ENCODE measurements at regions not wholly inside any gene's neighbourhood (a gene's known extent, or its start where the extent isn't known, plus 50 kb on each side); places are given as distances from the start of the nearest gene placed in this dataset.

DNA sequence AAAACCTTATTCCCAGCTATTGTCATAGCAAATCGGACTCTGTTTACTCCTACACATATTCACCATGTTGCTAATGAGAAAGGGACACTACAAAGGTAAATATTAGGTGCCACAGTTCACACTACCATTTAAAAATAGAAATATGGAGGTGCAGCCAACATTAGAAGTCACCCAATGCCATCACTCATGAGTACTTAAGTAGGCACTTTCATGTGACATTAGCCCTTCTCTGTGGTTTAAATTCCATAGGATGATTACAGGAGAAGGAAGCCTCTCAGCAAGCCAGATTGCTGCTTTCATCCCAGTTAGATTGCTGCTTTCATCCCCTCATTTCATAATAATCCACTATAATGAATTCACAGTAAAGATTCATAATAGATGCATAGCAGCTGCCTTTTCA, 376.8 kb upstream of the ALCAM start:
- no peaks in the 10 kb centered on the region for H3K4me1 ChIP-seq (ENCODE audit: control insufficient read depth, insufficient read depth, low read length)
- no peaks in the 10 kb centered on the region for H3K27me3 ChIP-seq (ENCODE audit: control insufficient read depth, insufficient read depth, low read length)
- no peaks in the 10 kb centered on the region for H3K9me3 ChIP-seq (ENCODE audit: control insufficient read depth, insufficient read depth, low read depth, low read length)
- ChIA-PET CTCF (no interaction called here), POLR2A (no interaction called here)
- no TSS peak for BruUV-seq (replicated peaks)
- TF ChIP-seq POLR2AphosphoS5 (IDR thresholded peaks at IDR 0.05; ENCODE audit: low read depth, low read length) (no peak), TCF7L2 (IDR thresholded peaks at IDR 0.05; ENCODE audit: low read depth, low read length) (no peak), SIN3A (IDR thresholded peaks at IDR 0.05; ENCODE audit: borderline replicate concordance, insufficient read depth, low read depth, low read length) (no peak)
- TF ChIP-seq, protein P1, sequence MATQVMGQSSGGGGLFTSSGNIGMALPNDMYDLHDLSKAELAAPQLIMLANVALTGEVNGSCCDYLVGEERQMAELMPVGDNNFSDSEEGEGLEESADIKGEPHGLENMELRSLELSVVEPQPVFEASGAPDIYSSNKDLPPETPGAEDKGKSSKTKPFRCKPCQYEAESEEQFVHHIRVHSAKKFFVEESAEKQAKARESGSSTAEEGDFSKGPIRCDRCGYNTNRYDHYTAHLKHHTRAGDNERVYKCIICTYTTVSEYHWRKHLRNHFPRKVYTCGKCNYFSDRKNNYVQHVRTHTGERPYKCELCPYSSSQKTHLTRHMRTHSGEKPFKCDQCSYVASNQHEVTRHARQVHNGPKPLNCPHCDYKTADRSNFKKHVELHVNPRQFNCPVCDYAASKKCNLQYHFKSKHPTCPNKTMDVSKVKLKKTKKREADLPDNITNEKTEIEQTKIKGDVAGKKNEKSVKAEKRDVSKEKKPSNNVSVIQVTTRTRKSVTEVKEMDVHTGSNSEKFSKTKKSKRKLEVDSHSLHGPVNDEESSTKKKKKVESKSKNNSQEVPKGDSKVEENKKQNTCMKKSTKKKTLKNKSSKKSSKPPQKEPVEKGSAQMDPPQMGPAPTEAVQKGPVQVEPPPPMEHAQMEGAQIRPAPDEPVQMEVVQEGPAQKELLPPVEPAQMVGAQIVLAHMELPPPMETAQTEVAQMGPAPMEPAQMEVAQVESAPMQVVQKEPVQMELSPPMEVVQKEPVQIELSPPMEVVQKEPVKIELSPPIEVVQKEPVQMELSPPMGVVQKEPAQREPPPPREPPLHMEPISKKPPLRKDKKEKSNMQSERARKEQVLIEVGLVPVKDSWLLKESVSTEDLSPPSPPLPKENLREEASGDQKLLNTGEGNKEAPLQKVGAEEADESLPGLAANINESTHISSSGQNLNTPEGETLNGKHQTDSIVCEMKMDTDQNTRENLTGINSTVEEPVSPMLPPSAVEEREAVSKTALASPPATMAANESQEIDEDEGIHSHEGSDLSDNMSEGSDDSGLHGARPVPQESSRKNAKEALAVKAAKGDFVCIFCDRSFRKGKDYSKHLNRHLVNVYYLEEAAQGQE (IDR thresholded peaks at IDR 0.05; ENCODE audit: insufficient read depth in 1 of 2, low read depth in 2 of 2, low read length in 1 of 2) = no peak
- TF ChIP-seq, protein P2, sequence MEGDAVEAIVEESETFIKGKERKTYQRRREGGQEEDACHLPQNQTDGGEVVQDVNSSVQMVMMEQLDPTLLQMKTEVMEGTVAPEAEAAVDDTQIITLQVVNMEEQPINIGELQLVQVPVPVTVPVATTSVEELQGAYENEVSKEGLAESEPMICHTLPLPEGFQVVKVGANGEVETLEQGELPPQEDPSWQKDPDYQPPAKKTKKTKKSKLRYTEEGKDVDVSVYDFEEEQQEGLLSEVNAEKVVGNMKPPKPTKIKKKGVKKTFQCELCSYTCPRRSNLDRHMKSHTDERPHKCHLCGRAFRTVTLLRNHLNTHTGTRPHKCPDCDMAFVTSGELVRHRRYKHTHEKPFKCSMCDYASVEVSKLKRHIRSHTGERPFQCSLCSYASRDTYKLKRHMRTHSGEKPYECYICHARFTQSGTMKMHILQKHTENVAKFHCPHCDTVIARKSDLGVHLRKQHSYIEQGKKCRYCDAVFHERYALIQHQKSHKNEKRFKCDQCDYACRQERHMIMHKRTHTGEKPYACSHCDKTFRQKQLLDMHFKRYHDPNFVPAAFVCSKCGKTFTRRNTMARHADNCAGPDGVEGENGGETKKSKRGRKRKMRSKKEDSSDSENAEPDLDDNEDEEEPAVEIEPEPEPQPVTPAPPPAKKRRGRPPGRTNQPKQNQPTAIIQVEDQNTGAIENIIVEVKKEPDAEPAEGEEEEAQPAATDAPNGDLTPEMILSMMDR (IDR thresholded peaks at IDR 0.05) = no peak
- no peak for DNase-seq (ENCODE audit: low read depth, low spot score)
- H3K27ac ChIP-seq (ENCODE audit: low read length) = no peak overlapping the region
- intact Hi-C loops (cut with micrococcal nuclease; ENCODE audit: unreplicated experiment) = loop anchor here (10.0 kb wide), 1 partner anchor 65 kb away; no protein-coding TSS in a partner anchor
- in situ Hi-C loops (cut with HindIII; ENCODE audit: low pct_unique_long_range_greater_than_20kb, low sequenced_read_pairs) = no loop called here
- H3K4me3 ChIP-seq (ENCODE audit: low read depth in 2 of 2, low read length in 2 of 2) = no peak overlapping the region
- H3K36me3 ChIP-seq (ENCODE audit: control insufficient read depth, insufficient read depth, low read length) = no peaks in the 10 kb centered on the region
- no peak for ATAC-seq

DNA sequence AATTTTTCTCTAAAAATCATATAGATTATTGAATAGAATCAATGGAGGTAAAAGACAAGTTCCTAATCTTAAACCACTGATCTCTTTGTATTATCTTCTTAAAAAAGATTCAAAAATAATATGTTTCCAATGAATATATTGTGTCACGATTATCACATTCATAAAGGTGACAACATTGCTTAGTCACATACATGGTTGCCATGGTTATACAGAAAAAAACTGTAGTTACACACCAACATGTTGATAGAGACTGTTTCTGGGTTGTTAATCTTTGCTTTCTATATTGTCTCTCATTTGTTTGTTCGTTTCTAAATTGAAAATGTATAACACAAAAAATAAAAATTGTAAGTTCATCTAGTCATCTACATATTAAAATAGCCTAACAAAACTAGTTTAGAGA, 376.0 kb upstream of the ALCAM start:
- Histone ChIP-seq H3K4me1 (ENCODE audit: control insufficient read depth, insufficient read depth, low read length) (no peaks in the 10 kb centered on the region), H3K4me3 (ENCODE audit: low read depth in 2 of 2, low read length in 2 of 2) (no peak overlapping the region), H3K27ac (ENCODE audit: low read length) (no peak overlapping the region), H3K27me3 (ENCODE audit: control insufficient read depth, insufficient read depth, low read length) (no peaks in the 10 kb centered on the region), H3K36me3 (ENCODE audit: control insufficient read depth, insufficient read depth, low read length) (no peaks in the 10 kb centered on the region), H3K9me3 (ENCODE audit: control insufficient read depth, insufficient read depth, low read depth, low read length) (no peaks in the 10 kb centered on the region)
- no peak for TF ChIP-seq TCF7L2 (IDR thresholded peaks at IDR 0.05; ENCODE audit: low read depth, low read length)
- TF ChIP-seq, protein P1 (IDR thresholded peaks at IDR 0.05; ENCODE audit: insufficient read depth in 1 of 2, low read depth in 2 of 2, low read length in 1 of 2) = no peak
- TF ChIP-seq, protein P2 (IDR thresholded peaks at IDR 0.05) = no peak
- TF ChIP-seq SIN3A (IDR thresholded peaks at IDR 0.05; ENCODE audit: borderline replicate concordance, insufficient read depth, low read depth, low read length) = no peak
- DNase-seq (ENCODE audit: low read depth, low spot score) (no peak), ATAC-seq (no peak)
- intact Hi-C loops (cut with micrococcal nuclease; ENCODE audit: unreplicated experiment) (no loop called here), in situ Hi-C loops (cut with HindIII; ENCODE audit: low pct_unique_long_range_greater_than_20kb, low sequenced_read_pairs) (no loop called here)
- ChIA-PET POLR2A (no interaction called here), CTCF (no interaction called here)
- no TSS peak for BruUV-seq (replicated peaks)
